ENCODE measurements at regions not wholly inside any gene's neighbourhood (a gene's known extent, or its start where the extent isn't known, plus 50 kb on each side); places are given as distances from the start of the nearest gene placed in this dataset.
A peak's percentile ranks its signal among the peaks of the same experiment; 100 is the strongest.
"Not testable (repeated sequence)": the region's sequence is repeated elsewhere in the genome, so short reads cannot be mapped to it uniquely, and the experiment has no call there.

GRCh38 chr7:80346704-80347103 lies 165.2 kb downstream of the GNAT3 start:
- peak; percentile 90 for DNase-seq

- DNase-seq = no peak
Observed at GRCh38 chr7:80335511-80336231, 176.2 kb downstream of the GNAT3 start.

GRCh38 chr7:80334908-80335307 lies 177.0 kb downstream of the GNAT3 start:
- DNase-seq = no peak

DNA sequence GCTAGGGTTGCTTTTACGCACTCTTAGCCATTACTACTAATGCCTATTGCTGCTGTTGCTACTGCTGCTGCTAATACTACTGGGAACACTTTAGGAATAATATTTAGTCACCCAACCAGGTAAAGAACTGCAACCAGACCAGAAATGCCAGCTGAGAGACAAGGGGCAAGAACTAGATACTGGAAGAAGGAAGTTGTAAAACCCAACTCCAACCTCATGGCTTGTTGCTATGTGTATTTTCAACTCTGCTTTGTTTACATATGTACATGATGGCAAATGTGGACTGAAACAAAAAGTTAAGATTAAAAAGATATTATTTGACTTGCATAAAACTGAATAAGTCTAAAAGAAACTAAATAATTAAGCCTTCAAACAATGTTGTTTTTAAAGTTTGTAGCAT lies 177.7 kb downstream of the GNAT3 start:
- no peak for DNase-seq

GRCh38 chr7:80333040-80333439 lies 178.8 kb downstream of the GNAT3 start:
- DNase-seq = no peak

GRCh38 chr7:80330434-80330833 lies 181.4 kb downstream of the GNAT3 start:
- DNase-seq = peak; percentile 28

- peak; percentile 88 for DNase-seq
Observed at GRCh38 chr7:80324032-80324431, 187.8 kb downstream of the GNAT3 start.

- DNase-seq = no peak
Observed at GRCh38 chr7:80319461-80319860, 184.8 kb downstream of the GNAI1 start.

- no peak for DNase-seq
Observed at GRCh38 chr7:80318081-80318480, 183.4 kb downstream of the GNAI1 start.

DNA sequence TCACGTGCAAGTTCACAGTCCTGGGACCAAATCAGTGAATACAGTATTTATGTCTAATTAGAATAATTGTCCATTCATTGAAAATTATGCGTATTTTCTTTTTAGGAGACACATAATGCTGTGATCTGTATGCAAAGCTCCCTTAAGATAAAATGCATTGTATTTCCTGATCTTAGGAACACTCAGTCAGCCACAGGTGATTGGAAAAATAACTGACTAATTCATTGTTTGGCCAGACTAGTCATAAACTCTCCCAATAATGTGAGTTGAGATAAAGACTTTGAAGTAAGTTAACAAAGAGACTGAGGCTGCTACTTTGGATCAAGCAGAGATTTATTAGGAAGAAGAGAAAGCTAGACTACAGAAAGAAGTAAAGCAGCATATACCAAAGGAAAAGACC lies 182.2 kb downstream of the GNAI1 start:
- DNase-seq = no peak

GRCh38 chr7:80313716-80314115 lies 179.1 kb downstream of the GNAI1 start:
- no peak for DNase-seq

DNA sequence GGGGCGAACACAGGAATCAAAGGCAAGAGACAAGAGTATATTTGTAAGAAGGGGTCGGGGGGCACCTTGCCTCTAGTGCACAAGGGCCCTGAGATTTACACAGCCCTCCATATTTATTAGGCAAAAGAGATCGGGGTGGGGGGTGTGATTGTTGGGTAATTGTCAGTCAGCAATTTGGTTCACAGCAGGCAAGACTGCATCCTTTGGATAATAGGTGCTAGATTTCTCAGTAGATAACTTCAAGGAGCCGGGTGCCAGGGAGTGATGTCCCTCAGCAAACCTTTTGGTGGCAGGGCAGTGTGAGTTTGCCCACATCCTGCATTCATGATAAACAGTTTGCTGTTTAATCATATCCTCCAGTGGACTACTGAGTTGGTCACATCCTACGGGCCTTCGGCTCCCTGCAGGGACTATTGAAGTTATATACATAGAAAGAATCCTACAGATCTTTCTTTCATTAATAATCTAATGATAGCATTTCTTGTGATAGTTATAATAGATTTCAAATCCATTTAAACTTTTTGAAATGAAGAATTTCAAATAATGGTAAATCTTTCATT lies 178.5 kb downstream of the GNAI1 start:
- DNase-seq = no peak

GRCh38 chr7:80312139-80312661 lies 177.6 kb downstream of the GNAI1 start:
- DNase-seq = peak; percentile 57

- DNase-seq = no peak
Observed at GRCh38 chr7:80311313-80311712, 176.7 kb downstream of the GNAI1 start.

- DNase-seq = no peak
Observed at GRCh38 chr7:80309971-80310549, 175.4 kb downstream of the GNAI1 start.

DNA sequence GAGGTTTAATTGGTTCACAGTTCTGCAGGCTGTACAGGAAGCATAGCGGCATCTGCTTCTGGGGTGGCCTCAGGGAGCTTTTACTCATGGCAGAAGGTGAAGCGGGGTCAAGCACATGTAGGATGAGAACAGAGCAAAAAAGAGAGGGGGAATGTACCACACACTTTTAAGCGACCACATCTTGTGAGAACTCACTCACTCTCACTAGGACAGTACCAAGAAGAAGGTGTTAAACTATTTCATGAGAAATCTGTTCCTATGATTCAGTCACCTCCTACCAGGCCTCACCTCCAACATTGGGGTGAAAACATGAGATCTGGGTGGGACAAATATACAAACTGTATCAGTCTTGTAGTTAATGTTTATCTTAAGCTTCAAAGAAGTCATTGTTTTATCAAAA lies 174.7 kb downstream of the GNAI1 start:
- DNase-seq = no peak

DNA sequence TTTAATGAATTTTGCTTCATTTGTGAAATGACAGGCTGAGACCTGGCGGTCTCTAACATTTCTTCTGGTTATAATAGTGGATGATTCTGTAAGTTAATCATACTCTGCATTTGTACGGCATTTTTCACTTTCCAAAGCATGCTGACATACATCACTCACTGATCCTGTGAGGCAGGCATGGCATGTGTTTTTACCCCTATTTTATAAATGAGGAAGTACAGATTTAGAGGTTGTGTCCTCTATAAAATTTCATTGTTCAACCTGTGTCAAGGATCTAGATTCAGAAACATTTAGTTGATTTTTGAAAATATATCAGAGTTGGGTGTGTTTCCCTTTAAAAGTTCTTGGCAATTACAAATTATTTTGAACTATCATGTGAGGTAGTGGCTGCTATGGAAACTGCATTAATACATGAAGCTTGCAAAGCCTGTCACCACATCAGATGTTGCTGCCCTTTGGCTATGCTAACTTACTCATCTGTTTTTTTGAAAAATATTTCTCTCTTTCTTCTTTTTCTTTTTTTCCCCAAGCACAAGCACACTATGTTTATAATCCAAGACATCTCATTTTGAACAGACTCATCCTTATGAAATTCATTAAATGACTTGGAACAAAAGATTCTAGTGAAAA lies 172.7 kb downstream of the GNAI1 start:
- DNase-seq = peak; percentile 51

DNA sequence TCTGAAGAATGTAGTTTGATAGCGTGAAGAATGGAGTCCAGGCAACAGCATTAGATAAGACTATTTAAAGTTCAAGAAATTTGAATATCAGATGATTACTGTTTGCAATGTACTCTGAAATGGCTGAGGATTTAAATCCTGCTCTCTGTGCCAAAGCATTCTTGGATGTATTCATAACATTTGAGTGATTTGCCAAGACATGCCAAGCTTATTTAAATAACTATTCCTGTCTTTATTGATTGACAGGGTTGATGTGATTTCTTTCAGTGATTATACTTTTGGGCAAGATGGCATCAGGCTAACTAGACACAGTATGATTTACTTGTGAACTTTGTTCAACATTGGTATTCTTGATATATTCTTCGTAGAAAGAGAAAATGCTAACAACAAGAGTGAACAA lies 168.7 kb downstream of the GNAI1 start:
- no peak for DNase-seq

DNA sequence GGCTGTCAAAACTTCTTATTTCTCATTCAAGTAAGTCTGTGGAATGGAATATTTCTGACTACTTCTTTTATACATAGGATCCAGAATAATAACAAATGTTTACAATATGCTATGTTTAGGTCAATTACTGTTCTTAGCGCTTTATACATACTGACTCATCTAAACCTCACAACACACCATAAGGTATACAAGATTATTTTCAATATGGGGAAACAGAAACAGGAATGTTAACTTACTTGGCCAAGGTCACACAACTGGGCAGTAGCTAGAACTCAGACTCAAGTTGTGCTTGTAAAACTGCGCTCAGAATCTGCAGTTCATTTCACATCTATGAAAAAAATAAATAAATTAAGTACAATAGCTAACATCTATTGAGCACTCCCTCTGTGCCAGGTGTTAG lies 168.0 kb downstream of the GNAI1 start:
- DNase-seq = no peak

- DNase-seq = no peak
Observed at GRCh38 chr7:80302078-80302477, 167.4 kb downstream of the GNAI1 start.

DNA sequence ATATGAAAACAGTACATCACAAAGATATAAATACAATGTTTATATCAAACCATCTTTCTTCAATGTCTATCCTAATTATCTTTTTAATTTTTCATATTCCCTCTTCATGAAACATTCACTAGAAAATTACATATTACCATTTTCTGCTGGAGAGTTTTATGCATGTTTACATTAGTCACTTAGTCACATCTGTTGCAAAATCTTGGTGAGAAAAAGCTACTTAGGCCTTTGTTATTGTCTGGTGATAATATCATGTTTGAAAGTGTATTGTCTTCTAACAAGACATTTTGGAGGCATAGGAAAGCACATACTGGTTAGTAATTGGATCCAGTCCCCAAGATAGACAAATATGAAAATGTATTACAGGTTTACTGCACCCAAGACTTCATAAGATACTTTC lies 163.6 kb downstream of the GNAI1 start:
- DNase-seq = no peak

- peak; percentile 46 for DNase-seq
Observed at GRCh38 chr7:80294346-80294745, 159.7 kb downstream of the GNAI1 start.

DNA sequence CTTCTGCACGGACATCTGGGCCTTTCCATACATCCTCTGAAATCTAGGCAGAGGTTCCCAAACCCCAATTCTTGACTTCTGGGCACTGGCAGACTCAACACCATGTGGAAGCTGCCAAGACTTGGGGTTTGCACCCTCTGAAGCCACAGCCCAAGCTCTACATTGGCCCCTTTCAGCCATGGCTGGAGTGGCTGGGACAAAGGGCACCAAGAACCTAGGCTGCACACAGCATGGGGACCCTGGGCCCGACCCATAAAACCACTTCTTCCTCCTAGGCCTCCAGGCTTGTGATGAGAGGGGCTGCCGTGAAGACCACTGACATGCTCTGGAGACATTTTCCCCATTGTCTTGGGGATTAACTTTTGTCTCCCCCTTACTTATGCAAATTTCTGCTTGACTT lies 158.0 kb downstream of the GNAI1 start:
- DNase-seq = not testable (repeated sequence)
